ENCODE measurements at regions not wholly inside any gene's neighbourhood (a gene's known extent, or its start where the extent isn't known, plus 50 kb on each side); places are given as distances from the start of the nearest gene placed in this dataset.
A peak's percentile ranks its signal among the peaks of the same experiment; 100 is the strongest.

GRCh38 chr13:44305917-44306370, 67.7 kb upstream of the SERP2 start:
- Histone ChIP-seq H3K56ac (replicated peaks; ENCODE audit: insufficient read length, low read depth, low read length) (no peak overlapping the region), H3K9ac (replicated peaks in 1 of 4; ENCODE audit: extremely low read depth in 1 of 4, low read depth in 3 of 4, low read length in 3 of 4) (no peak overlapping the region)
- DNase-seq (ENCODE audit: low read depth in 1 of 2, low spot score in 2 of 2): no peak

More at GRCh38 chr13:44305917-44306370, 67.7 kb upstream of the SERP2 start:
- H3K36me3 ChIP-seq (ENCODE audit: control insufficient read depth in 2 of 4, insufficient read depth in 4 of 4, low read length in 3 of 4): no peaks in the 10 kb centered on the region
- H2BK120ac ChIP-seq (replicated peaks; ENCODE audit: low read depth, low read length): no peak overlapping the region
- FAIRE-seq: no peak
- POLR2A ChIA-PET (ENCODE audit: partially characterized antibody): interaction anchor here (1.0 to 1.6 kb wide), 2 partner anchors 124 to 129 kb away, joined by 4 to 5 read pairs; no protein-coding TSS in a partner anchor
- H4K91ac ChIP-seq (replicated peaks; ENCODE audit: insufficient read length, low read length): no peak overlapping the region
- no peak overlapping the region for H2AK5ac ChIP-seq (ENCODE audit: low read depth, low read length)
- H3K23me2 ChIP-seq (ENCODE audit: low read depth, low read length): peaks cover 7% of the 10 kb centered on the region; the same call in 1 of the 2 replicates
- no peak overlapping the region for H4K8ac ChIP-seq (ENCODE audit: extremely low read depth, insufficient read depth, low read length)
- peak overlapping the region; percentile 32; the same call in 1 of the 2 replicates for H2BK5ac ChIP-seq (ENCODE audit: low read depth, low read length)
- CTCF ChIA-PET (ENCODE audit: partially characterized antibody): interaction anchor here (2.0 kb wide), 1 partner anchor 398 kb away, joined by 7 read pairs; no protein-coding TSS in a partner anchor
- 10% methylated on average over 4 of the region's 4 CpGs; no CpG with 5 or more reads in 1 of the 2 experiments for WGBS, 2 experiments (ENCODE audit: extremely low coverage in 1 of 2, insufficient coverage in 1 of 2, insufficient read length in 1 of 2, insufficient replicate concordance in 2 of 2, low coverage in 1 of 2, low lambda C conversion rate in 2 of 2, missing lambda C conversion rate in 1 of 2)
- H3K27me3 ChIP-seq (replicated peaks in 1 of 4; ENCODE audit: control insufficient read depth in 3 of 4, extremely low read depth in 1 of 4, insufficient read depth in 3 of 4, low read length in 3 of 4): peaks cover 0 to 28% (median 15%) of the 10 kb centered on the region in 4 experiments; a peak in 6 of 7 replicates
- H4K5ac ChIP-seq (ENCODE audit: insufficient read length, low read depth, low read length): no peak overlapping the region
- H2AFZ ChIP-seq (ENCODE audit: low read length): 0 out of 2 replicates have a peak overlapping the region, but pooled peaks have one; percentile 36
- 0 out of 2 replicates have a peak overlapping the region, but pooled peaks have one; percentile 46 for H2BK15ac ChIP-seq (ENCODE audit: low read length)
- no peaks in the 10 kb centered on the region for H3K79me2 ChIP-seq (ENCODE audit: control insufficient read depth in 1 of 2, insufficient read depth in 2 of 2, low read length in 2 of 2)
- TF ChIP-seq RXRA (IDR thresholded peaks at IDR 0.05; ENCODE audit: insufficient read depth, low read depth, low read length) (no peak), CEBPB (IDR thresholded peaks at IDR 0.05; ENCODE audit: low read depth, low read length) (peak; percentile 84)
- H3K4ac ChIP-seq (replicated peaks; ENCODE audit: insufficient read length, low read depth, low read length): no peak overlapping the region
- H3K9me3 ChIP-seq (ENCODE audit: insufficient read depth in 2 of 2, low read depth in 1 of 2, low read length in 1 of 2): no peaks in the 10 kb centered on the region
- H2BK12ac ChIP-seq (ENCODE audit: low read depth, low read length): no peak overlapping the region; the same call in 1 of the 2 replicates
- peak overlapping the region; percentile 21; the same call in 1 of the 2 replicates for H3K18ac ChIP-seq (ENCODE audit: extremely low read depth, low read length)
- no peaks in the 10 kb centered on the region for H3K79me1 ChIP-seq (ENCODE audit: low read depth, low read length)
- peak overlapping the region; percentile 69 to 87 for H3K4me2 ChIP-seq (ENCODE audit: insufficient read depth in 1 of 2, low read depth in 2 of 2, low read length in 2 of 2)
- H3K14ac ChIP-seq (ENCODE audit: insufficient read length): no peak overlapping the region
- peak overlapping the region in 3 of 4 experiments; percentile 19 to 53 (median 32); a peak in 5 of 8 replicates for H3K4me3 ChIP-seq (ENCODE audit: extremely low read depth in 1 of 4, insufficient read depth in 2 of 4, low read depth in 3 of 4, low read length in 4 of 4)
- H3K27ac ChIP-seq (ENCODE audit: low read depth, low read length): no peak overlapping the region
- no peaks in the 10 kb centered on the region for H4K20me1 ChIP-seq (replicated peaks in 1 of 2; ENCODE audit: control insufficient read depth in 1 of 2, insufficient read depth in 2 of 2, low read length in 2 of 2)
- no peak overlapping the region for H2BK20ac ChIP-seq (ENCODE audit: low read length)
- no peak overlapping the region for H3K23ac ChIP-seq (ENCODE audit: insufficient read length)
- peaks cover 6 to 14% (median 12%) of the 10 kb centered on the region in 4 experiments; a peak in 6 of 7 replicates for H3K4me1 ChIP-seq (replicated peaks in 1 of 4; ENCODE audit: control insufficient read depth in 3 of 4, insufficient read depth in 4 of 4, low read length in 3 of 4)
